Tibial artery (tissue), 4 donors: ENCODE measurements at regions not wholly inside any gene's neighbourhood (a gene's known extent, or its start where the extent isn't known, plus 50 kb on each side); places are given as distances from the start of the nearest gene placed in this dataset.

Experiments
- DNase-seq, 2 donors: peaks; one replicate each; pipeline ENCODE4 v3.0.0-alpha.2; 2019
- H3K27ac ChIP-seq, 2 donors: fragments of 200-600 bp; sonication (generic) in 1 of 2; 1 replicate in 1 of 2; 2 replicates in 1 of 2; pipeline ENCODE4 v1.5.1; 2018 to 2019; ENCODE audit warnings: mild to moderate bottlenecking in 1 of 2
- H3K27me3 ChIP-seq, 2 donors: fragments of 200-600 bp; sonication (generic) in 1 of 2; one replicate each; pipeline versions ENCODE4 v1.5.1 to v1.6.0; 2016 to 2019
- H3K36me3 ChIP-seq, 3 donors: fragments of 200-600 bp; sonication (generic) in 2 of 3; one replicate each; pipeline ENCODE4 v1.5.1; 2016 to 2019; ENCODE audit warnings: mild to moderate bottlenecking in 2 of 3
- H3K4me1 ChIP-seq, 4 donors: fragments of 200-600 bp; sonication (generic) in 2 of 4; 1 replicate in 3 of 4; 2 replicates in 1 of 4; pipeline ENCODE4 v1.5.1; 2016 to 2019
- H3K4me3 ChIP-seq, 2 donors: fragments of 200-600 bp; sonication (generic) in 1 of 2; 1 replicate in 1 of 2; 2 replicates in 1 of 2; pipeline ENCODE4 v1.5.1; 2018 to 2019; ENCODE audit warnings: mild to moderate bottlenecking in 2 of 2
- H3K9me3 ChIP-seq, 3 donors: fragments of 200-600 bp; sonication (generic) in 1 of 3; one replicate each; pipeline ENCODE4 v1.5.1; 2016 to 2019
- intact Hi-C: fragments of 100-400 bp; cut with DNase I; formaldehyde crosslinking; loops from one replicate; pipeline ENCODE4 v1.15.0; 2023; ENCODE audit warnings: low total_unique reads
- TF ChIP-seq, protein P1 (sequence below), 2 experiments: fragments of 200-600 bp in 1 of 2; fragments of 450-650 bp in 1 of 2; IDR thresholded peaks; one replicate each; pipeline ENCODE4 v1.5.1; 2017 to 2019; ENCODE audit warnings: antibody characterized with exemption in 2 of 2, mild to moderate bottlenecking in 1 of 2, moderate library complexity in 1 of 2

DNA sequence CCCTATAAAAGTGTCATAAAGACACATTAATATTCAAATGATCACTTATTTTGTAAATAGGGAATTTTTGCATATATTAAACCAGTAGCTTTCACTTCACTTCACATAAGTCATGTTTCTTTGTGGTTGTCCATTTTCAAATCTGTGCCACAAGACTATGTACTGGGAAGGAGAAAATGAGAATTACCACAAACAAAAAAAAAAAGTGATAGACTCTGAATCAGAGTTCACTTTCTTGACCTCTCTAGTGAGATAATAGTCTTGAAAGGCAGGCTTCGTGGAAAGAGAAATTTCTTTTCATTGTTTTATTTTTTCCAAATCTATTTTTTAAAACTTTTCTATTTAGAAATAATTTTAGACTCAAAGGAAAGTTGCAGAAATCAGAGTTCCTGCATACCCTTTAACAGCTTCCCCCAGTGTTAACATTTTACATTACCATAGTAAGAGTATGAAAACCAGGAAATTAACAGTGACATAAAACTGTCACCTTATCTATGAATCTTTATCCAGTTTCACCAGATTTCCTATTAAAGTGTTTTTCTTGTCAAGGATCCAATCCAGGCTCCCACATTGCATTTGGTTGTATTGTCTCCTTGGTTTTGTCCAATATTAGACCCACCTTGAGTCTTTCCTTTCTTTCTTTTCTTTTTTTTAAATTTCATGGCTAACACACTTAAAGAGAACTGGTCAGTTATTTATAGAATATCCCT lies 215.4 kb upstream of the PGRMC2 start:
- no peak for DNase-seq
- no peak overlapping the region for H3K4me3 ChIP-seq
- H3K27ac ChIP-seq, result no peak overlapping the region
- H3K9me3 ChIP-seq, result peaks cover 0 to 28% (median 4%) of the 10 kb centered on the region in 3 donors
- no peaks in the 10 kb centered on the region for H3K36me3 ChIP-seq
- H3K27me3 ChIP-seq, result no peaks in the 10 kb centered on the region
- TF ChIP-seq, protein P1, sequence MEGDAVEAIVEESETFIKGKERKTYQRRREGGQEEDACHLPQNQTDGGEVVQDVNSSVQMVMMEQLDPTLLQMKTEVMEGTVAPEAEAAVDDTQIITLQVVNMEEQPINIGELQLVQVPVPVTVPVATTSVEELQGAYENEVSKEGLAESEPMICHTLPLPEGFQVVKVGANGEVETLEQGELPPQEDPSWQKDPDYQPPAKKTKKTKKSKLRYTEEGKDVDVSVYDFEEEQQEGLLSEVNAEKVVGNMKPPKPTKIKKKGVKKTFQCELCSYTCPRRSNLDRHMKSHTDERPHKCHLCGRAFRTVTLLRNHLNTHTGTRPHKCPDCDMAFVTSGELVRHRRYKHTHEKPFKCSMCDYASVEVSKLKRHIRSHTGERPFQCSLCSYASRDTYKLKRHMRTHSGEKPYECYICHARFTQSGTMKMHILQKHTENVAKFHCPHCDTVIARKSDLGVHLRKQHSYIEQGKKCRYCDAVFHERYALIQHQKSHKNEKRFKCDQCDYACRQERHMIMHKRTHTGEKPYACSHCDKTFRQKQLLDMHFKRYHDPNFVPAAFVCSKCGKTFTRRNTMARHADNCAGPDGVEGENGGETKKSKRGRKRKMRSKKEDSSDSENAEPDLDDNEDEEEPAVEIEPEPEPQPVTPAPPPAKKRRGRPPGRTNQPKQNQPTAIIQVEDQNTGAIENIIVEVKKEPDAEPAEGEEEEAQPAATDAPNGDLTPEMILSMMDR (IDR thresholded peaks at IDR 0.05), result no peak
- intact Hi-C loops, result no loop called here
- H3K4me1 ChIP-seq, result no peaks in the 10 kb centered on the region

DNA sequence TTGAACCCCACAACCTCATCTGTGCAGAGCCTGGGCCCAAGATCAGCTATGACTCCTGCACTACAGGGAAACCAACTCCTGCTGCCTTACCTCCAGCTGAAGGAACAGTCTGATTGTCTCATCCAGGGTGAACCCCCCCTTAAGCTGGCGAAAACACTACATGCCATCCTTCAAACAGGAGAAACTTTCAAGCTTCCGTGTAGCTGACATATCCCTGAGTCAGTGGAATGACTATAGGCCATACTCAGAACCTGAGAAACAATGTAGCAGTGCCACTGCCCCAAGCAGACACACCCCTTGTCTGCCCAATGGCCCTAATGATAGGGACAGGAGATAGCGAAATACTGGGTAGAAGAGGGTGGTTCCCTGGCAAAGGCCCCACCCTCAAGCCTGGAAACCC lies 213.6 kb upstream of the PGRMC2 start:
- TF ChIP-seq, protein P1 (IDR thresholded peaks at IDR 0.05), result no peak
- H3K9me3 ChIP-seq, result peaks cover 0 to 28% (median 4%) of the 10 kb centered on the region in 3 donors
- H3K4me3 ChIP-seq, result no peak overlapping the region
- H3K27me3 ChIP-seq, result no peaks in the 10 kb centered on the region
- no peak overlapping the region for H3K27ac ChIP-seq
- DNase-seq, result no peak
- H3K4me1 ChIP-seq, result no peaks in the 10 kb centered on the region
- no peaks in the 10 kb centered on the region for H3K36me3 ChIP-seq
- intact Hi-C loops, result no loop called here

DNA sequence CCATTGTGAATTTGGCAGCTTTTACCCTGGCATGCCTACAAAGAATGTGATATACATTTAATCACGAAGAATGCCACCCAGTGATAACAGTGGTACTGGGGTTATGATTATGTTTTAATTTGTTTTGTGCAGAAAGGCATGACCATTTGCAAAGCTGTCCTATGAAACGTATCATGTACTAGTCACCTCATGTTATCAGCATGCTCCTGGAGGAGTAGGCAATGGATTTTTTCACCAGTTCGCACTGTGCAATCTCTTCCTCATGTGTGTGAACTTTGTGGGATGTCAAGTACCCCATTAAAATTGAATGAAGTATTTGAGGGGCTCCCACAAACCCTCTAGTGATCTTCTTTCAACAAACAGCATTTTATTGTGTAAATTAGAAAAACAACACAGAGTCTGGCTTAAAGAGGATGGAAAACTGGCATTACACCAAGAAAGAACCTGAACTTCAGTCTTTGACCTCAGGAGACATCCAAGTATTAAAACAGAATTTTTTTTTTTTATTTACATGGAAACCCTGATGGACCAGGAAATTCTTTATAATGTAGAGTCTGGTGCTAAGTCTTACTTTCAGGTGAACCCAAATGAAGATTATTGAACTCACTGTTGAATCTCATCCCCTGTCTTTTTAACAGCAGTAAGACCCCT lies 200.6 kb upstream of the PGRMC2 start:
- H3K27ac ChIP-seq, result no peak overlapping the region
- TF ChIP-seq, protein P1 (IDR thresholded peaks at IDR 0.05), result no peak
- no peaks in the 10 kb centered on the region for H3K27me3 ChIP-seq
- peaks cover 0 to 9% (median 0%) of the 10 kb centered on the region in 4 donors for H3K4me1 ChIP-seq
- no peaks in the 10 kb centered on the region for H3K36me3 ChIP-seq
- DNase-seq, result no peak
- no peak overlapping the region for H3K4me3 ChIP-seq
- no peaks in the 10 kb centered on the region for H3K9me3 ChIP-seq
- intact Hi-C loops, result no loop called here

DNA sequence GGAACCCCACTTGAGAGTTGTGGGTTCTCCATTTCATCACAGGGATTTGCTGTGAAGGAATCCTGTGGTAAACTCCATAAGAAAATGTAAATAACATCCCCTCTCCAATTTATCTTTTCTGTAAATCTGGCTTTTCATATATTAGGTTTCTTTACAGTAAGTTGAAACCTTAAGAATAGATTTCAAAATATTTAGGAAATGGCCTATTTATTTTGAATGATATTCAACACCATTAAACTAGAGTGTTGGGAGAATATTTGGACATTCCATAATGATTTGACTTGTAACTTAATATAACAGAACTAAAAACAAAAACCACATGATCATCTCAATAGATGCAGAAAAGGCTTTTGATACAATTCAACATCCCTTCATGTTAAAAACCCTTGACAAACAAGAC lies 197.3 kb upstream of the PGRMC2 start:
- no peak overlapping the region for H3K27ac ChIP-seq
- no peak overlapping the region for H3K4me3 ChIP-seq
- TF ChIP-seq, protein P1 (IDR thresholded peaks at IDR 0.05), result no peak
- DNase-seq, result no peak
- no peaks in the 10 kb centered on the region for H3K36me3 ChIP-seq
- H3K4me1 ChIP-seq, result peaks cover 0 to 9% (median 0%) of the 10 kb centered on the region in 4 donors
- H3K9me3 ChIP-seq, result no peaks in the 10 kb centered on the region
- intact Hi-C loops, result no loop called here
- H3K27me3 ChIP-seq, result no peaks in the 10 kb centered on the region

DNA sequence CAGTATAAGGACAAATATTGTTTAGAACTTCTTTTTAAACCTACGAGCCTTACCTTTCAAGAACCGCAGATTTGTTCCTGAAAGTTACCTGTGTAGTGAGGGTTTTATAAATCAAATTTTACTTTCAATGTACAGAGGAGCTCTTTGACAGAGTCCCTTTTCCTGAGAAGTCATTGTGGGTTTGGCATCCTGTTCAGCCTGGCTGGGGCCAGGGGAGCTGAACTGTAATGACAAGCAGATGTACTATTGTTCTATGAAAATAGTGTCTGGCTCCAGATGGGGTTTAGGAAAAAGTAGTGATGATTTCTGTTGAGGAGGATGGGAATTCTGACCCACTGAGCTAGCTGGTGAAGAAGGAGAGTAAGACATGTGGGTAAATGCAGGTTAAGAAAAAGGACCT lies 196.2 kb upstream of the PGRMC2 start:
- no peak for DNase-seq
- no peaks in the 10 kb centered on the region for H3K36me3 ChIP-seq
- intact Hi-C loops, result no loop called here
- H3K27ac ChIP-seq, result no peak overlapping the region
- peaks cover 0 to 9% (median 0%) of the 10 kb centered on the region in 4 donors for H3K4me1 ChIP-seq
- TF ChIP-seq, protein P1 (IDR thresholded peaks at IDR 0.05), result no peak
- no peaks in the 10 kb centered on the region for H3K9me3 ChIP-seq
- H3K4me3 ChIP-seq, result no peak overlapping the region
- H3K27me3 ChIP-seq, result no peaks in the 10 kb centered on the region
